ENCODE measurements at regions not wholly inside any gene's neighbourhood (a gene's known extent, or its start where the extent isn't known, plus 50 kb on each side); places are given as distances from the start of the nearest gene placed in this dataset.
A peak's percentile ranks its signal among the peaks of the same experiment; 100 is the strongest.

DNA sequence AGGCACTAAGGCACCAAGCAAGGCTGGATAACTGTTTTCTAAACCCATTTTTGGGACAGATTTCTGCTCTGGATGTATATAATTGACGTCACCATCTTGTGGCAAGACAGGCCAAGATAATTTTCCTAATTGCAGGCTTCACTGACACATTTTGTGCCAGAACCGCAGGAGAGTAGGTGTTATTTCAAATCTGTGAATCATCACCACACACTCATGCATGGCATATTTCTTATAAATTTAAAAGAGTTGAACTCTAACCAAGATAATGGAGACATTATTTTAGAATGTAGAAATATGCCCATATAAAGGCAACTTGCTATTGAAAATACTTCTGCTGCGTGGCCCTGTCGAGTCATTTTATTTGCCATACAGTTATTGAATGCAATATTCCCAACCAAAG is 68.3 kb upstream of the ACYP2 start:
- Mint-ChIP-seq H3K27me3 (ENCODE audit: unreplicated experiment) (no peaks in the 10 kb centered on the region), H3K4me3 (ENCODE audit: low read depth, unreplicated experiment) (no peak overlapping the region), H3K27ac (ENCODE audit: unreplicated experiment) (no peak overlapping the region), H3K36me3 (ENCODE audit: insufficient read depth, unreplicated experiment) (peaks cover 9% of the 10 kb centered on the region), H3K4me1 (ENCODE audit: low read depth, unreplicated experiment) (peaks cover 12% of the 10 kb centered on the region), H3K9me3 (ENCODE audit: low read depth, unreplicated experiment) (no peaks in the 10 kb centered on the region)
- TF ChIP-seq, protein P1, sequence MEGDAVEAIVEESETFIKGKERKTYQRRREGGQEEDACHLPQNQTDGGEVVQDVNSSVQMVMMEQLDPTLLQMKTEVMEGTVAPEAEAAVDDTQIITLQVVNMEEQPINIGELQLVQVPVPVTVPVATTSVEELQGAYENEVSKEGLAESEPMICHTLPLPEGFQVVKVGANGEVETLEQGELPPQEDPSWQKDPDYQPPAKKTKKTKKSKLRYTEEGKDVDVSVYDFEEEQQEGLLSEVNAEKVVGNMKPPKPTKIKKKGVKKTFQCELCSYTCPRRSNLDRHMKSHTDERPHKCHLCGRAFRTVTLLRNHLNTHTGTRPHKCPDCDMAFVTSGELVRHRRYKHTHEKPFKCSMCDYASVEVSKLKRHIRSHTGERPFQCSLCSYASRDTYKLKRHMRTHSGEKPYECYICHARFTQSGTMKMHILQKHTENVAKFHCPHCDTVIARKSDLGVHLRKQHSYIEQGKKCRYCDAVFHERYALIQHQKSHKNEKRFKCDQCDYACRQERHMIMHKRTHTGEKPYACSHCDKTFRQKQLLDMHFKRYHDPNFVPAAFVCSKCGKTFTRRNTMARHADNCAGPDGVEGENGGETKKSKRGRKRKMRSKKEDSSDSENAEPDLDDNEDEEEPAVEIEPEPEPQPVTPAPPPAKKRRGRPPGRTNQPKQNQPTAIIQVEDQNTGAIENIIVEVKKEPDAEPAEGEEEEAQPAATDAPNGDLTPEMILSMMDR (IDR thresholded peaks at IDR 0.05; ENCODE audit: unreplicated experiment) = no peak
- CTCF ChIA-PET = no interaction called here
- no peak for DNase-seq
- no TSS peak for BruUV-seq (replicated peaks)
- intact Hi-C loops (cut with micrococcal nuclease; ENCODE audit: unreplicated experiment) = loop anchor here (10.0 kb wide), 1 partner anchor 152 kb away; no protein-coding TSS in a partner anchor

DNA sequence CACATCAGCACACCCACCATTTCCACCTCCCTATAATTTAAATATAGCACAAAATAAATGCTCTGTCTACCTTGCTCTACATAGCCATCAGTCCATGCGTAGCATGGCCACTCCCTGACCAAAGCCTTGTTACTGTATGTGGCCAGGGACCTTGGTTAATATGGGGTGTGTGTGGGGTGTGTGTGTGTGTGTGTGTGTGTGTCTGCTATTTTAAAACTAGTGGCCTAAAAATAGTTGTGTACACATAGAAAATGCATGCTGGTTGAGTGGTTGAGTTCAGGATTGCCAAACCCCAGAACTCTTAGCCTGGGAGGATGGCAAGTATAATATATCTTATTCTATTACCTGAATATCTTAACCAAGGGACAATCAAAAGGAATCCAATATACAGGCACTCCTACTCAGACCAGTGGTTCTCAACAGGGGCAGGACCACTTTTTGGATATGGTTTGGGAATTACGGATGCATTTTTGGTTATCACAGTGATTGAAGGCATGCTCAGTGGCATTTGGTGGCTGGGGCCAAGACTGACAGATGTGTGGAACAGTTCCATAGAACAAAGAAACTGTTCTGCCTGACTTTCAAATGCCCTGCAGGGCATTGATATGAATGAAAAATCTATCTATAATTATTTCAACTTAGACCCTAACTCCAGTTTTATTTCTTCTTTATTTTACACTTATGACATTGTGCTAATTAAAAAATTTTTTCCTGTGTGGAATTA is 72.3 kb upstream of the PSME4 start:
- Mint-ChIP-seq H3K36me3 (ENCODE audit: insufficient read depth, unreplicated experiment) (peaks cover 9% of the 10 kb centered on the region), H3K4me3 (ENCODE audit: low read depth, unreplicated experiment) (no peak overlapping the region), H3K27ac (ENCODE audit: unreplicated experiment) (peak overlapping the region; percentile 98), H3K9me3 (ENCODE audit: low read depth, unreplicated experiment) (no peaks in the 10 kb centered on the region), H3K27me3 (ENCODE audit: unreplicated experiment) (no peaks in the 10 kb centered on the region), H3K4me1 (ENCODE audit: low read depth, unreplicated experiment) (peaks cover 21% of the 10 kb centered on the region)
- intact Hi-C loops (cut with micrococcal nuclease; ENCODE audit: unreplicated experiment) = loop anchor here (5.0 to 10.0 kb wide), 2 partner anchors 56 to 148 kb away; no protein-coding TSS in a partner anchor
- TF ChIP-seq, protein P1 (IDR thresholded peaks at IDR 0.05; ENCODE audit: unreplicated experiment) = no peak
- BruUV-seq (replicated peaks) = no TSS peak
- no peak for DNase-seq
- CTCF ChIA-PET = no interaction called here

DNA sequence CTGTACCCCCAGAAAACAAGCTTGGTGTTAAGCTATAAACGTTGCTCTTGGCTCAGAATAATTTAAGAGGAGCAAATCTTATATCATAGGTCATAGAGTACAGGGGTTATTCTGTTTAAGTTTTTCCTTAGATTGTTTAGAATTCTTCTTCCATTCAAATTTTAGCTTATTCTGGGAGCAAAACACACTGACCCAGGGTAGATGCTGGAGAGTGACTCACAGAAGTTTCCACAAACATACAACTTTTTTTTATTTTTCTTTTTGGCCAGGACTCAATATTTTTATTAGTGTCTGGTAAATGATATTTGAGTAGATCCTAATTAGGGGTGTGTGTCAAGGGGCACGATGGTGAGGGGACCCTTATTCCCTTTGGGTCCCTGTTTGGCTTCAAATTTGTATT is 71.5 kb upstream of the PSME4 start:
- Mint-ChIP-seq H3K4me3 (ENCODE audit: low read depth, unreplicated experiment) (no peak overlapping the region), H3K27me3 (ENCODE audit: unreplicated experiment) (no peaks in the 10 kb centered on the region), H3K4me1 (ENCODE audit: low read depth, unreplicated experiment) (peaks cover 21% of the 10 kb centered on the region), H3K9me3 (ENCODE audit: low read depth, unreplicated experiment) (no peaks in the 10 kb centered on the region), H3K27ac (ENCODE audit: unreplicated experiment) (peak overlapping the region; percentile 98), H3K36me3 (ENCODE audit: insufficient read depth, unreplicated experiment) (peaks cover 9% of the 10 kb centered on the region)
- TF ChIP-seq, protein P1 (IDR thresholded peaks at IDR 0.05; ENCODE audit: unreplicated experiment) = no peak
- no peak for DNase-seq
- BruUV-seq (replicated peaks) = no TSS peak
- CTCF ChIA-PET = no interaction called here
- intact Hi-C loops (cut with micrococcal nuclease; ENCODE audit: unreplicated experiment) = loop anchor here (5.0 to 10.0 kb wide), 2 partner anchors 55 to 148 kb away; no protein-coding TSS in a partner anchor

GRCh38 chr2:54041135-54041534 is 70.3 kb upstream of the PSME4 start:
- no TSS peak for BruUV-seq (replicated peaks)
- H3K36me3 Mint-ChIP-seq (ENCODE audit: insufficient read depth, unreplicated experiment) = peaks cover 9% of the 10 kb centered on the region
- no peak for DNase-seq
- H3K27me3 Mint-ChIP-seq (ENCODE audit: unreplicated experiment) = no peaks in the 10 kb centered on the region
- intact Hi-C loops (cut with micrococcal nuclease; ENCODE audit: unreplicated experiment) = loop anchor here (5.0 to 10.0 kb wide), 2 partner anchors 54 to 146 kb away; no protein-coding TSS in a partner anchor
- H3K4me1 Mint-ChIP-seq (ENCODE audit: low read depth, unreplicated experiment) = peaks cover 21% of the 10 kb centered on the region
- no peaks in the 10 kb centered on the region for H3K9me3 Mint-ChIP-seq (ENCODE audit: low read depth, unreplicated experiment)
- CTCF ChIA-PET = interaction anchor here (0.7 kb wide), 1 partner anchor 124 kb away, joined by 3 read pairs; no protein-coding TSS in a partner anchor
- no peak overlapping the region for H3K4me3 Mint-ChIP-seq (ENCODE audit: low read depth, unreplicated experiment)
- H3K27ac Mint-ChIP-seq (ENCODE audit: unreplicated experiment) = no peak overlapping the region
- TF ChIP-seq, protein P1 (IDR thresholded peaks at IDR 0.05; ENCODE audit: unreplicated experiment) = no peak

Measured in Calu3 (cell line).